GM23338 (cell line): ENCODE measurements at regions not wholly inside any gene's neighbourhood (a gene's known extent, or its start where the extent isn't known, plus 50 kb on each side); places are given as distances from the start of the nearest gene placed in this dataset.

Experiments used
- ATAC-seq: fragments of 200-7000 bp; cut with Tn5 transposase; 3 replicates; pipeline ENCODE4 v1.9.1; 2020
- DNase-seq: peaks from one replicate; pipeline ENCODE4 v3.0.0-alpha.2; 2015; ENCODE audit warnings: low spot score
- H2AFZ ChIP-seq: fragments of 200-600 bp; sonication (generic); 2 replicates; pipeline ENCODE4 v1.8.0; 2016; ENCODE audit warnings: antibody characterized with exemption, mild to moderate bottlenecking, moderate library complexity
- H3F3A ChIP-seq: fragments of 200-600 bp; sonication (generic); replicated peaks from 2 replicates; pipeline ENCODE4 v1.8.0; 2017; ENCODE audit warnings: antibody characterized with exemption, mixed run types, low read depth
- H3K27ac ChIP-seq: fragments of 200-600 bp; sonication (generic); 2 replicates; pipeline ENCODE4 v1.6.1; 2016; ENCODE audit warnings: low read depth
- H3K27me3 ChIP-seq: fragments of 200-600 bp; sonication (generic); 2 replicates; pipeline ENCODE4 v1.8.0; 2016; ENCODE audit warnings: mild to moderate bottlenecking, mixed run types, moderate library complexity; ENCODE audit not compliant: insufficient read depth
- H3K36me3 ChIP-seq: fragments of 200-600 bp; sonication (generic); 2 replicates; pipeline ENCODE4 v1.8.0; 2016; ENCODE audit warnings: mild to moderate bottlenecking; ENCODE audit not compliant: insufficient read depth
- H3K4me1 ChIP-seq: fragments of 200-600 bp; sonication (generic); 2 replicates; pipeline ENCODE4 v1.8.0; 2016; ENCODE audit warnings: mild to moderate bottlenecking, moderate library complexity; ENCODE audit not compliant: insufficient read depth
- H3K4me2 ChIP-seq: fragments of 200-600 bp; sonication (generic); 2 replicates; pipeline ENCODE4 v1.7.1; 2017; ENCODE audit warnings: mixed run types
- H3K4me3 ChIP-seq: fragments of 200-600 bp; sonication (generic); 2 replicates; pipeline ENCODE4 v1.6.1; 2016; ENCODE audit warnings: mixed run types
- H3K79me2 ChIP-seq: fragments of 200-600 bp; sonication (generic); replicated peaks from 2 replicates; pipeline ENCODE4 v1.8.0; 2017; ENCODE audit warnings: mild to moderate bottlenecking; ENCODE audit not compliant: insufficient read depth
- H3K9me2 ChIP-seq: fragments of 200-600 bp; sonication (generic); 2 replicates; pipeline ENCODE4 v1.8.0; 2017; ENCODE audit not compliant: insufficient read depth
- H4K20me1 ChIP-seq: fragments of 200-600 bp; sonication (generic); replicated peaks from 2 replicates; pipeline ENCODE4 v1.8.0; 2017; ENCODE audit warnings: mild to moderate bottlenecking; ENCODE audit not compliant: insufficient read depth
- H3K27ac Mint-ChIP-seq: 2 replicates; pipeline ENCODE4 v1.8.0; 2020; ENCODE audit warnings: inconsistent platforms, mild to moderate bottlenecking, moderate library complexity, mixed read lengths
- H3K27me3 Mint-ChIP-seq: 3 replicates; pipeline ENCODE4 v1.8.0; 2022; ENCODE audit warnings: low read depth, mild to moderate bottlenecking, moderate library complexity, mixed read lengths, inconsistent platforms; ENCODE audit not compliant: insufficient read depth, poor library complexity
- H3K36me3 Mint-ChIP-seq: 3 replicates; pipeline ENCODE4 v1.8.0; 2021; ENCODE audit warnings: low read depth, mild to moderate bottlenecking, inconsistent platforms, moderate library complexity, mixed read lengths
- H3K4me1 Mint-ChIP-seq: 3 replicates; pipeline ENCODE4 v1.8.0; 2020; ENCODE audit warnings: mild to moderate bottlenecking, inconsistent platforms, mixed read lengths
- H3K4me3 Mint-ChIP-seq: 3 replicates; pipeline ENCODE4 v1.8.0; 2021; ENCODE audit warnings: moderate library complexity, mild to moderate bottlenecking, inconsistent platforms, mixed read lengths
- H3K9me3 Mint-ChIP-seq: 3 replicates; pipeline ENCODE4 v1.8.0; 2020; ENCODE audit warnings: moderate library complexity, mild to moderate bottlenecking, inconsistent platforms, mixed read lengths
- CREB1 ChIP-seq: fragments of 250-450 bp; sonication (Bioruptor Pico); IDR thresholded peaks from 2 replicates; pipeline ENCODE4 v1.5.0; 2020; ENCODE audit warnings: low read depth, mild to moderate bottlenecking, moderate library complexity
- EZH2 ChIP-seq: fragments of 200-600 bp; sonication (generic); IDR thresholded peaks from one replicate; pipeline ENCODE4 v1.8.0; 2017; ENCODE audit warnings: antibody characterized with exemption, mild to moderate bottlenecking, low read depth; ENCODE audit not compliant: unreplicated experiment
- EZH2phosphoT487 ChIP-seq: fragments of 200-600 bp; sonication (generic); IDR thresholded peaks from one replicate; pipeline ENCODE4 v1.8.1; 2018; ENCODE audit warnings: antibody characterized with exemption; ENCODE audit not compliant: unreplicated experiment
- STAT1 ChIP-seq: IDR thresholded peaks from one replicate; pipeline ENCODE4 v1.6.1; 2016; ENCODE audit warnings: antibody characterized with exemption; ENCODE audit not compliant: unreplicated experiment
- ZNF114 ChIP-seq: fragments of 250-450 bp; sonication (Bioruptor Pico); IDR thresholded peaks from 2 replicates; pipeline ENCODE4 v1.5.0; 2020; ENCODE audit warnings: mild to moderate bottlenecking, moderate library complexity
- TF ChIP-seq, protein P1 (sequence below): IDR thresholded peaks from 2 replicates; pipeline ENCODE4 v1.6.1; 2016; ENCODE audit warnings: antibody characterized with exemption
- TF ChIP-seq, protein P2 (sequence below): IDR thresholded peaks from one replicate; pipeline ENCODE4 v1.6.1; 2018; ENCODE audit warnings: antibody characterized with exemption; ENCODE audit not compliant: unreplicated experiment
- TF ChIP-seq, protein P3 (sequence below), 2 experiments: fragments of 200-600 bp in 1 of 2; sonication (generic) in 1 of 2; conservative IDR thresholded peaks; 2 replicates each; pipeline versions ENCODE4 v1.5.1 to v1.6.1; 2016 to 2017; ENCODE audit warnings: antibody characterized with exemption in 2 of 2, low read depth in 2 of 2, mild to moderate bottlenecking in 2 of 2, moderate library complexity in 1 of 2
- TF ChIP-seq, protein P4 (sequence below): fragments of 250-450 bp; sonication (Bioruptor Pico); IDR thresholded peaks from 2 replicates; pipeline ENCODE4 v1.5.0; 2020; ENCODE audit warnings: mild to moderate bottlenecking, moderate library complexity

DNA sequence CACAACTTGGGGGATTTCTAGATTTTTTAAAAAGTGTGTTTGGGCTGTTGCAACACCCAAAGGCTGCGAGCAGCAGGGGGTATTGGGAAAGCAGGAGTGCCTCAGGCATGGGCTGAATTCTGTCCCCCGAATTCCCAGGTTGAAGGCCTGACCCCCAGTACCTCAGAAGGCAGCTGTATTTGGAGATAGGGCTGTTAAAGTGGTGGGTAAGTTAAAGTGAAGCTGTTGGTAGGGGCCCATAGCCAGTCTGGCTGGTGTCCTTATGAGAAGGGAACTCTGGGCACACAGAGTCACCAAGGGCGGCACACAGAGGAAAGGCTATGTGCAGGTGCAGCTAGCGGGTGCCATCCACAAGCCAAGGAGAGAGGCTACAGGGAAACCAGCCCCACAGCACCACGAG, 717.4 kb downstream of the GALR1 start (continued):
- TF ChIP-seq, protein P1, sequence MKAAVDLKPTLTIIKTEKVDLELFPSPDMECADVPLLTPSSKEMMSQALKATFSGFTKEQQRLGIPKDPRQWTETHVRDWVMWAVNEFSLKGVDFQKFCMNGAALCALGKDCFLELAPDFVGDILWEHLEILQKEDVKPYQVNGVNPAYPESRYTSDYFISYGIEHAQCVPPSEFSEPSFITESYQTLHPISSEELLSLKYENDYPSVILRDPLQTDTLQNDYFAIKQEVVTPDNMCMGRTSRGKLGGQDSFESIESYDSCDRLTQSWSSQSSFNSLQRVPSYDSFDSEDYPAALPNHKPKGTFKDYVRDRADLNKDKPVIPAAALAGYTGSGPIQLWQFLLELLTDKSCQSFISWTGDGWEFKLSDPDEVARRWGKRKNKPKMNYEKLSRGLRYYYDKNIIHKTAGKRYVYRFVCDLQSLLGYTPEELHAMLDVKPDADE = no peak
- TF ChIP-seq CREB1 = no peak
- TF ChIP-seq ZNF114 = no peak
- no peak for TF ChIP-seq EZH2phosphoT487
- TF ChIP-seq, protein P2, sequence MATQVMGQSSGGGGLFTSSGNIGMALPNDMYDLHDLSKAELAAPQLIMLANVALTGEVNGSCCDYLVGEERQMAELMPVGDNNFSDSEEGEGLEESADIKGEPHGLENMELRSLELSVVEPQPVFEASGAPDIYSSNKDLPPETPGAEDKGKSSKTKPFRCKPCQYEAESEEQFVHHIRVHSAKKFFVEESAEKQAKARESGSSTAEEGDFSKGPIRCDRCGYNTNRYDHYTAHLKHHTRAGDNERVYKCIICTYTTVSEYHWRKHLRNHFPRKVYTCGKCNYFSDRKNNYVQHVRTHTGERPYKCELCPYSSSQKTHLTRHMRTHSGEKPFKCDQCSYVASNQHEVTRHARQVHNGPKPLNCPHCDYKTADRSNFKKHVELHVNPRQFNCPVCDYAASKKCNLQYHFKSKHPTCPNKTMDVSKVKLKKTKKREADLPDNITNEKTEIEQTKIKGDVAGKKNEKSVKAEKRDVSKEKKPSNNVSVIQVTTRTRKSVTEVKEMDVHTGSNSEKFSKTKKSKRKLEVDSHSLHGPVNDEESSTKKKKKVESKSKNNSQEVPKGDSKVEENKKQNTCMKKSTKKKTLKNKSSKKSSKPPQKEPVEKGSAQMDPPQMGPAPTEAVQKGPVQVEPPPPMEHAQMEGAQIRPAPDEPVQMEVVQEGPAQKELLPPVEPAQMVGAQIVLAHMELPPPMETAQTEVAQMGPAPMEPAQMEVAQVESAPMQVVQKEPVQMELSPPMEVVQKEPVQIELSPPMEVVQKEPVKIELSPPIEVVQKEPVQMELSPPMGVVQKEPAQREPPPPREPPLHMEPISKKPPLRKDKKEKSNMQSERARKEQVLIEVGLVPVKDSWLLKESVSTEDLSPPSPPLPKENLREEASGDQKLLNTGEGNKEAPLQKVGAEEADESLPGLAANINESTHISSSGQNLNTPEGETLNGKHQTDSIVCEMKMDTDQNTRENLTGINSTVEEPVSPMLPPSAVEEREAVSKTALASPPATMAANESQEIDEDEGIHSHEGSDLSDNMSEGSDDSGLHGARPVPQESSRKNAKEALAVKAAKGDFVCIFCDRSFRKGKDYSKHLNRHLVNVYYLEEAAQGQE = no peak
- TF ChIP-seq STAT1 = no peak
- TF ChIP-seq EZH2 = no peak

DNA sequence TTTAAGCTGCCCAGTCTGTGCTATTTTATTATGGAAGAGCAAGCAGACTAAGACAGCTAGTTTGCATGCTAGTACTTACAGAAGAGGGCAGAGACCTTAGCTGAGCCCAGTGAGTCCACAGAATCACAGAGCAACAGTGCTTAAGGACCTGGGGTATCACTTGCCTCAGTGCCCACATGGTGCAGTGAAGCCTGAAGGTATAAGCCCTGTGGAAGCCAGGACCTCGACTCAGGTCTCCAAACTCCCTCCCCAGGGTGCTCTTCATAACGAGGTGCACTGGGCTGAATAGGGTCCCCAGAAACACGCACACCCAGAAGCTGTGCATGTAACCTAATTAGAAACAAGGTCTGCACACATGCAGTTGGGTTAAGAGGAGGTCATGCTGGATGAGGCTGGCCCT, 718.1 kb downstream of the GALR1 start:
- DNase-seq (no peak), ATAC-seq (no peak)
- Histone ChIP-seq H3K4me2 (no peak overlapping the region), H3K79me2 (no peaks in the 10 kb centered on the region), H4K20me1 (no peaks in the 10 kb centered on the region), H3K36me3 (no peaks in the 10 kb centered on the region), H3K4me3 (no peak overlapping the region), H3F3A (no peaks in the 10 kb centered on the region), H3K27me3 (no peaks in the 10 kb centered on the region), H3K9me2 (no peaks in the 10 kb centered on the region), H2AFZ (no peak overlapping the region), H3K4me1 (no peaks in the 10 kb centered on the region), H3K27ac (no peak overlapping the region)
- peaks cover 91% of the 10 kb centered on the region for H3K9me3 Mint-ChIP-seq
- TF ChIP-seq, protein P3, sequence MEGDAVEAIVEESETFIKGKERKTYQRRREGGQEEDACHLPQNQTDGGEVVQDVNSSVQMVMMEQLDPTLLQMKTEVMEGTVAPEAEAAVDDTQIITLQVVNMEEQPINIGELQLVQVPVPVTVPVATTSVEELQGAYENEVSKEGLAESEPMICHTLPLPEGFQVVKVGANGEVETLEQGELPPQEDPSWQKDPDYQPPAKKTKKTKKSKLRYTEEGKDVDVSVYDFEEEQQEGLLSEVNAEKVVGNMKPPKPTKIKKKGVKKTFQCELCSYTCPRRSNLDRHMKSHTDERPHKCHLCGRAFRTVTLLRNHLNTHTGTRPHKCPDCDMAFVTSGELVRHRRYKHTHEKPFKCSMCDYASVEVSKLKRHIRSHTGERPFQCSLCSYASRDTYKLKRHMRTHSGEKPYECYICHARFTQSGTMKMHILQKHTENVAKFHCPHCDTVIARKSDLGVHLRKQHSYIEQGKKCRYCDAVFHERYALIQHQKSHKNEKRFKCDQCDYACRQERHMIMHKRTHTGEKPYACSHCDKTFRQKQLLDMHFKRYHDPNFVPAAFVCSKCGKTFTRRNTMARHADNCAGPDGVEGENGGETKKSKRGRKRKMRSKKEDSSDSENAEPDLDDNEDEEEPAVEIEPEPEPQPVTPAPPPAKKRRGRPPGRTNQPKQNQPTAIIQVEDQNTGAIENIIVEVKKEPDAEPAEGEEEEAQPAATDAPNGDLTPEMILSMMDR (conservative IDR thresholded peaks at IDR 0.05; ENCODE audit: low read depth in 2 of 2) = no peak
- TF ChIP-seq ZNF114 (no peak), EZH2phosphoT487 (no peak)
- TF ChIP-seq, protein P4, sequence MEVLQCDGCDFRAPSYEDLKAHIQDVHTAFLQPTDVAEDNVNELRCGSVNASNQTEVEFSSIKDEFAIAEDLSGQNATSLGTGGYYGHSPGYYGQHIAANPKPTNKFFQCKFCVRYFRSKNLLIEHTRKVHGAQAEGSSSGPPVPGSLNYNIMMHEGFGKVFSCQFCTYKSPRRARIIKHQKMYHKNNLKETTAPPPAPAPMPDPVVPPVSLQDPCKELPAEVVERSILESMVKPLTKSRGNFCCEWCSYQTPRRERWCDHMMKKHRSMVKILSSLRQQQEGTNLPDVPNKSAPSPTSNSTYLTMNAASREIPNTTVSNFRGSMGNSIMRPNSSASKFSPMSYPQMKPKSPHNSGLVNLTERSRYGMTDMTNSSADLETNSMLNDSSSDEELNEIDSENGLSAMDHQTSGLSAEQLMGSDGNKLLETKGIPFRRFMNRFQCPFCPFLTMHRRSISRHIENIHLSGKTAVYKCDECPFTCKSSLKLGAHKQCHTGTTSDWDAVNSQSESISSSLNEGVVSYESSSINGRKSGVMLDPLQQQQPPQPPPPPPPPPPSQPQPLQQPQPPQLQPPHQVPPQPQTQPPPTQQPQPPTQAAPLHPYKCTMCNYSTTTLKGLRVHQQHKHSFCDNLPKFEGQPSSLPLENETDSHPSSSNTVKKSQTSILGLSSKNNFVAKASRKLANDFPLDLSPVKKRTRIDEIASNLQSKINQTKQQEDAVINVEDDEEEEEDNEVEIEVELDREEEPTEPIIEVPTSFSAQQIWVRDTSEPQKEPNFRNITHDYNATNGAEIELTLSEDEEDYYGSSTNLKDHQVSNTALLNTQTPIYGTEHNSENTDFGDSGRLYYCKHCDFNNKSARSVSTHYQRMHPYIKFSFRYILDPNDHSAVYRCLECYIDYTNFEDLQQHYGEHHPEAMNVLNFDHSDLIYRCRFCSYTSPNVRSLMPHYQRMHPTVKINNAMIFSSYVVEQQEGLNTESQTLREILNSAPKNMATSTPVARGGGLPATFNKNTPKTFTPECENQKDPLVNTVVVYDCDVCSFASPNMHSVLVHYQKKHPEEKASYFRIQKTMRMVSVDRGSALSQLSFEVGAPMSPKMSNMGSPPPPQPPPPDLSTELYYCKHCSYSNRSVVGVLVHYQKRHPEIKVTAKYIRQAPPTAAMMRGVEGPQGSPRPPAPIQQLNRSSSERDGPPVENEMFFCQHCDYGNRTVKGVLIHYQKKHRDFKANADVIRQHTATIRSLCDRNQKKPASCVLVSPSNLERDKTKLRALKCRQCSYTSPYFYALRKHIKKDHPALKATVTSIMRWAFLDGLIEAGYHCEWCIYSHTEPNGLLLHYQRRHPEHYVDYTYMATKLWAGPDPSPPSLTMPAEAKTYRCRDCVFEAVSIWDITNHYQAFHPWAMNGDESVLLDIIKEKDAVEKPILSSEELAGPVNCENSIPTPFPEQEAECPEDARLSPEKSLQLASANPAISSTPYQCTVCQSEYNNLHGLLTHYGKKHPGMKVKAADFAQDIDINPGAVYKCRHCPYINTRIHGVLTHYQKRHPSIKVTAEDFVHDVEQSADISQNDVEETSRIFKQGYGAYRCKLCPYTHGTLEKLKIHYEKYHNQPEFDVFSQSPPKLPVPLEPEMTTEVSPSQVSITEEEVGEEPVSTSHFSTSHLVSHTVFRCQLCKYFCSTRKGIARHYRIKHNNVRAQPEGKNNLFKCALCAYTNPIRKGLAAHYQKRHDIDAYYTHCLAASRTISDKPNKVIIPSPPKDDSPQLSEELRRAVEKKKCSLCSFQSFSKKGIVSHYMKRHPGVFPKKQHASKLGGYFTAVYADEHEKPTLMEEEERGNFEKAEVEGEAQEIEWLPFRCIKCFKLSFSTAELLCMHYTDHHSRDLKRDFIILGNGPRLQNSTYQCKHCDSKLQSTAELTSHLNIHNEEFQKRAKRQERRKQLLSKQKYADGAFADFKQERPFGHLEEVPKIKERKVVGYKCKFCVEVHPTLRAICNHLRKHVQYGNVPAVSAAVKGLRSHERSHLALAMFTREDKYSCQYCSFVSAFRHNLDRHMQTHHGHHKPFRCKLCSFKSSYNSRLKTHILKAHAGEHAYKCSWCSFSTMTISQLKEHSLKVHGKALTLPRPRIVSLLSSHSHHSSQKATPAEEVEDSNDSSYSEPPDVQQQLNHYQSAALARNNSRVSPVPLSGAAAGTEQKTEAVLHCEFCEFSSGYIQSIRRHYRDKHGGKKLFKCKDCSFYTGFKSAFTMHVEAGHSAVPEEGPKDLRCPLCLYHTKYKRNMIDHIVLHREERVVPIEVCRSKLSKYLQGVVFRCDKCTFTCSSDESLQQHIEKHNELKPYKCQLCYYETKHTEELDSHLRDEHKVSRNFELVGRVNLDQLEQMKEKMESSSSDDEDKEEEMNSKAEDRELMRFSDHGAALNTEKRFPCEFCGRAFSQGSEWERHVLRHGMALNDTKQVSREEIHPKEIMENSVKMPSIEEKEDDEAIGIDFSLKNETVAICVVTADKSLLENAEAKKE = no peak
- no peak overlapping the region for H3K27ac Mint-ChIP-seq
- H3K36me3 Mint-ChIP-seq = peaks cover 43% of the 10 kb centered on the region
- H3K4me1 Mint-ChIP-seq = no peaks in the 10 kb centered on the region
- no peak overlapping the region for H3K4me3 Mint-ChIP-seq
- peaks cover 2% of the 10 kb centered on the region for H3K27me3 Mint-ChIP-seq
